ENCODE measurements at regions not wholly inside any gene's neighbourhood (a gene's known extent, or its start where the extent isn't known, plus 50 kb on each side); places are given as distances from the start of the nearest gene placed in this dataset.

DNA sequence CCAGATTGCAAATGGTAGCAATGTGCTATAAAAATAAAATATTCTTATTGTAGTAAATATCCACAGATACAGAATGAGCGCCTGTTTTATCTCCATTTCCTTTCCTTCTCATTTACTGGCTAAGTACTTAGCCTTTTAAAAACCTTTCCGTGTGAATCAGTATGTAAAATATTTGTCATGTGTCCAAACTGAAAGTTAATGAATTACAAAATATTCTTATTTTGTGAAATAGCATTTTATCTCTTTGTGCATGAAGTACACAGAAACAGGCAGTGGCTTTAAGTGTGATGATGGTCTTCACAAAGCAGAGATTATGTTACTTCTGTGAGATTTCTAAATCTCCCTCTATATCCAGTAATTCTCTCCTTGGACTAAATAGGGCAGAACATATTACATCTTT, 56.7 kb upstream of the KIAA1217 start:
- no peak overlapping the region for H3K4me3 ChIP-seq (ENCODE audit: low read depth, low read length)
- no peak for TF ChIP-seq CTCF (IDR thresholded peaks at IDR 0.05; ENCODE audit: low read depth, low read length)

- no peak for TF ChIP-seq CTCF (IDR thresholded peaks at IDR 0.05; ENCODE audit: low read depth, low read length)
Observed at GRCh38 chr10:24153031-24153430, 55.9 kb upstream of the KIAA1217 start.

DNA sequence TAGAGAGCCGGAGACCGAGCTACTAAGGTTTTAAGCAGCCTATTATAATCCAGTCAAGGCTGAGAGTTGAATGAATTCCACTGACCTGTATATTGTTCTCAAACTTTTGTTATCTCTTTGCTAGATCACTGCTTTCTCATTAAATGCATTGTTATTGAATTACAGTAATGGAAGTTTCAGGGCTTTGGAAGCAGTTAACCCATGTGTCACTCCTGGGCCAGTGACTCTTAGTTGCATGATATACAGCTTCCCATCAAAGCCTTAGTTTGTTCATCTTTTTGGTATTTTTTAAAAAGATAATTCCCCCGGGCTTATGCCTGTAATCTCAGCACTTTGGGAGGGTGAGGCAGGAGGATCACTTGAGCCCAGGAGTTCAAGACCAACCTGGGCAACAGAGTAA, 55.4 kb upstream of the KIAA1217 start:
- TF ChIP-seq CTCF (IDR thresholded peaks at IDR 0.05; ENCODE audit: low read depth, low read length): no peak
- no peak overlapping the region for H3K4me3 ChIP-seq (ENCODE audit: low read depth, low read length)

More at GRCh38 chr10:24153031-24153430, 55.9 kb upstream of the KIAA1217 start:
- H3K4me3 ChIP-seq (ENCODE audit: low read depth, low read length): no peak overlapping the region

DNA sequence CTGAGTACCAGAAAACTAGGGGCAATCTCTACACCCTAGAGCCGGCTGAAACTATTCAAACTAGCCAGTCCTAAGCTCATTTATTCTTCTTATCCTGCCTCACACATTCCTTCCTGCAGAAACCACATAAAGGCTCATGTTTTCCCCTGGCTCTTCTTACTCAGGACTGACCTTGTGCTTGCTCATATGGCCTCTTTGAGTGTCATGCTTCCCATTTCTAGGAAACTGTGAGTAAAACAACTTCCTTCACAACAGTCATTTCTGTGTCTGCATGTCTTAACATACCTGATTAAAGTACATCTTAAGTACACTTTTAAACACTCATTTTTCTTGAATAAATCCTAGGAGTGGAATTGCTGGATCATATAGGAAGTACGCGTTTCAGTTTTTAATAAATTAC, 52.3 kb upstream of the KIAA1217 start:
- H3K4me3 ChIP-seq (ENCODE audit: low read depth, low read length): no peak overlapping the region
- TF ChIP-seq CTCF (IDR thresholded peaks at IDR 0.05; ENCODE audit: low read depth, low read length): no peak

GRCh38 chr10:24157567-24157966, 51.4 kb upstream of the KIAA1217 start:
- TF ChIP-seq CTCF (IDR thresholded peaks at IDR 0.05; ENCODE audit: low read depth, low read length): no peak
- no peak overlapping the region for H3K4me3 ChIP-seq (ENCODE audit: low read depth, low read length)
